Duodenal mucosa (tissue), 2 donors: ENCODE measurements at regions not wholly inside any gene's neighbourhood (a gene's known extent, or its start where the extent isn't known, plus 50 kb on each side); places are given as distances from the start of the nearest gene placed in this dataset.
"Not testable (repeated sequence)": the region's sequence is repeated elsewhere in the genome, so short reads cannot be mapped to it uniquely, and the experiment has no call there.

Source experiments
- H3K27ac ChIP-seq: one replicate; pipeline ENCODE4 v1.7.0; 2013; ENCODE audit warnings: low read depth, low read length
- H3K27me3 ChIP-seq, 2 donors: one replicate each; pipeline ENCODE4 v1.7.0; 2013; ENCODE audit warnings: low read length in 2 of 2, control low read depth in 1 of 2; ENCODE audit not compliant: insufficient read depth in 2 of 2, control insufficient read depth in 1 of 2
- H3K36me3 ChIP-seq, 2 donors: one replicate each; pipeline ENCODE4 v1.7.0; 2013; ENCODE audit warnings: low read length in 2 of 2, control low read depth in 1 of 2; ENCODE audit not compliant: insufficient read depth in 2 of 2, control insufficient read depth in 1 of 2
- H3K4me1 ChIP-seq, 2 donors: one replicate each; pipeline ENCODE4 v1.7.0; 2013; ENCODE audit warnings: low read length in 2 of 2, control low read depth in 1 of 2; ENCODE audit not compliant: insufficient read depth in 2 of 2, control insufficient read depth in 1 of 2
- H3K4me3 ChIP-seq, 2 donors: one replicate each; pipeline ENCODE4 v1.7.0; 2013; ENCODE audit warnings: low read length in 2 of 2, low read depth in 1 of 2
- H3K9ac ChIP-seq, 2 donors: one replicate each; pipeline ENCODE4 v1.7.0; 2013; ENCODE audit warnings: low read length in 2 of 2, low read depth in 1 of 2
- H3K9me3 ChIP-seq, 2 donors: one replicate each; pipeline ENCODE4 v1.7.0; 2013; ENCODE audit warnings: low read length in 2 of 2, control low read depth in 1 of 2; ENCODE audit not compliant: control insufficient read depth in 1 of 2

- Histone ChIP-seq H3K9me3 (peaks cover 0 to 5% of the 10 kb centered on the region in 2 donors), H3K27me3 (no peaks in the 10 kb centered on the region), H3K9ac (no peak overlapping the region), H3K4me3 (no peak overlapping the region), H3K27ac (no peak overlapping the region), H3K4me1 (no peaks in the 10 kb centered on the region), H3K36me3 (no peaks in the 10 kb centered on the region)
These were observed 620.4 kb downstream of the SLC16A7 start for GRCh38 chr12:60216226-60216625.

- Histone ChIP-seq H3K4me1 (no peaks in the 10 kb centered on the region), H3K36me3 (no peaks in the 10 kb centered on the region), H3K27me3 (no peaks in the 10 kb centered on the region), H3K9me3 (no peaks in the 10 kb centered on the region), H3K9ac (no peak overlapping the region), H3K27ac (no peak overlapping the region), H3K4me3 (no peak overlapping the region)
These were observed 627.4 kb downstream of the SLC16A7 start for GRCh38 chr12:60223242-60223641.

- Histone ChIP-seq H3K9ac (no peak overlapping the region), H3K4me1 (no peaks in the 10 kb centered on the region), H3K36me3 (no peaks in the 10 kb centered on the region), H3K27me3 (no peaks in the 10 kb centered on the region), H3K9me3 (no peaks in the 10 kb centered on the region), H3K27ac (no peak overlapping the region), H3K4me3 (no peak overlapping the region)
These were observed 629.6 kb downstream of the SLC16A7 start for GRCh38 chr12:60225216-60226000.

GRCh38 chr12:60227916-60228315 is 632.1 kb downstream of the SLC16A7 start:
- Histone ChIP-seq H3K4me3 (no peak overlapping the region), H3K36me3 (no peaks in the 10 kb centered on the region), H3K4me1 (no peaks in the 10 kb centered on the region), H3K27ac (no peak overlapping the region), H3K9ac (no peak overlapping the region), H3K27me3 (no peaks in the 10 kb centered on the region), H3K9me3 (no peaks in the 10 kb centered on the region)

- Histone ChIP-seq H3K27me3 (no peaks in the 10 kb centered on the region), H3K4me1 (no peaks in the 10 kb centered on the region), H3K4me3 (no peak overlapping the region)
These were observed 634.2 kb downstream of the SLC16A7 start for GRCh38 chr12:60230056-60230455.

GRCh38 chr12:60231303-60231702 is 635.5 kb downstream of the SLC16A7 start:
- Histone ChIP-seq H3K36me3 (no peaks in the 10 kb centered on the region), H3K4me1 (no peaks in the 10 kb centered on the region), H3K9me3 (no peaks in the 10 kb centered on the region), H3K4me3 (no peak overlapping the region), H3K27ac (no peak overlapping the region), H3K9ac (no peak overlapping the region), H3K27me3 (no peaks in the 10 kb centered on the region)

More at GRCh38 chr12:60230056-60230455, 634.2 kb downstream of the SLC16A7 start:
- Histone ChIP-seq H3K27ac (no peak overlapping the region), H3K9me3 (no peaks in the 10 kb centered on the region), H3K9ac (no peak overlapping the region), H3K36me3 (no peaks in the 10 kb centered on the region)

- H3K4me3 ChIP-seq = no peak overlapping the region
- H3K27me3 ChIP-seq = no peaks in the 10 kb centered on the region
- no peaks in the 10 kb centered on the region for H3K36me3 ChIP-seq
- no peak overlapping the region for H3K27ac ChIP-seq
- H3K9me3 ChIP-seq = no peaks in the 10 kb centered on the region
- no peak overlapping the region for H3K9ac ChIP-seq
- H3K4me1 ChIP-seq = no peaks in the 10 kb centered on the region
These were observed 636.4 kb downstream of the SLC16A7 start for GRCh38 chr12:60231976-60232907.

GRCh38 chr12:60234611-60235195 is 638.9 kb downstream of the SLC16A7 start:
- H3K9ac ChIP-seq, H3K4me1 ChIP-seq, H3K27ac ChIP-seq, H3K9me3 ChIP-seq, H3K4me3 ChIP-seq, H3K36me3 ChIP-seq, H3K27me3 ChIP-seq: not testable (repeated sequence)

- Histone ChIP-seq H3K36me3 (no peaks in the 10 kb centered on the region), H3K9me3 (no peaks in the 10 kb centered on the region), H3K4me1 (no peaks in the 10 kb centered on the region), H3K4me3 (no peak overlapping the region), H3K27me3 (no peaks in the 10 kb centered on the region), H3K9ac (no peak overlapping the region), H3K27ac (no peak overlapping the region)
These were observed 639.4 kb downstream of the SLC16A7 start for GRCh38 chr12:60235261-60235660.

GRCh38 chr12:60236416-60236815 is 640.6 kb downstream of the SLC16A7 start:
- not testable (repeated sequence) for H3K27ac ChIP-seq, H3K9me3 ChIP-seq, H3K9ac ChIP-seq, H3K4me1 ChIP-seq, H3K4me3 ChIP-seq, H3K36me3 ChIP-seq, H3K27me3 ChIP-seq
